Spleen (tissue), 7 donors: ENCODE measurements at regions not wholly inside any gene's neighbourhood (a gene's known extent, or its start where the extent isn't known, plus 50 kb on each side); places are given as distances from the start of the nearest gene placed in this dataset.

Source experiments
- CTCF ChIP-seq, 11 experiments: fragments of 200-600 bp in 7 of 11; fragments of 450-650 bp in 4 of 11; sonication (generic) in 4 of 11; IDR thresholded peaks in 8 of 11; conservative IDR thresholded peaks in 3 of 11; 1 replicate in 7 of 11; 2 replicates in 4 of 11; pipeline versions ENCODE4 v1.4.0 to v1.8.0; 2016 to 2021; ENCODE audit warnings: antibody characterized with exemption in 11 of 11, inconsistent platforms in 4 of 11, mild to moderate bottlenecking in 1 of 11
- POLR2AphosphoS5 ChIP-seq, 3 donors: sonication (generic); formaldehyde crosslinking; IDR thresholded peaks; one replicate each; pipeline ENCODE4 v1.5.1; 2017; ENCODE audit warnings: antibody characterized with exemption in 3 of 3
- donor health status: DM: no; HTN: no; CAD: no; lungs with moderate emphysema.
- donor health status: DM: no; HTN: no; CAD: no.
- donor health status: DM: no; HTN: no; CAD: no.

- TF ChIP-seq CTCF (IDR thresholded peaks at IDR 0.05 in 8 of 11, conservative IDR thresholded peaks at IDR 0.05 in 3 of 11) (no peak), POLR2AphosphoS5 (IDR thresholded peaks at IDR 0.05) (no peak)
Measured at GRCh38 chr14:65357689-65358088, 54.8 kb upstream of the FUT8 start.
